Retina (tissue), 1 donor: ENCODE measurements at regions not wholly inside any gene's neighbourhood (a gene's known extent, or its start where the extent isn't known, plus 50 kb on each side); places are given as distances from the start of the nearest gene placed in this dataset.

Experiments
- DNase-seq: peaks from one replicate; pipeline ENCODE4 v3.0.0-alpha.2; 2016

DNA sequence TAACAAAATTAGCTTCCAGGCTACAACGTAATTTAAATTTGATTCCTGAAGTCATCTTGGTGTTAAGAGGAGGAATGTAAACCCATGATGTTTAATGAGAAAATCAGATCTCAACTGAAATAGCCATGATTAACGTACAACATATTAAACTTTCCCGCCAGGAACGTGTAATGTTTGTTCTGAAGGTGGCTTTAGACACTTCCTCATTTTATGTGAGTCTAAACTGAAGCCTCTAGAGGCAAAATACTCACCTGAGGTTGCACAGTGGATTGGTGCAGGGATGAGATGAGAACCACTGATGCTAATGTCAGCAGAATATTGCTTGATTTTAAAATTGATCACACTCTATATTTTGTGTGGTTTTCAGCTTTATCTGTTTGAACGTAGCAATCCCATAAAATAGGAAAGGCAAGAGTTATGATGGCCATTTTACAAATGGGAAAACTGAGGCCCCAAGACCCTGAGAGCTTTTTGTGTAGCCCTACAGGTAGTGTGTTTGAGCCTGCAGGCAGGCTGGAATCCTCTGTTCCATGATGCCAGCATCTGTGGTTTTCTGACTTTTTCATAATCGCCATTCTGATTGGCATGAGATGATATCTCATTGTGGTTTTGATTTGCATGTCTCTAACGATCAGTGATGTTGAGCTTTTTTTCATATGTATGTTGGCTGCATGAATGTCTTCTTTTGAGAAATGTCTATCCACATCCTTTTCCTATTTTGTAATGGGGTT, 243.7 kb upstream of the BMPER start:
- DNase-seq, result no peak

DNA sequence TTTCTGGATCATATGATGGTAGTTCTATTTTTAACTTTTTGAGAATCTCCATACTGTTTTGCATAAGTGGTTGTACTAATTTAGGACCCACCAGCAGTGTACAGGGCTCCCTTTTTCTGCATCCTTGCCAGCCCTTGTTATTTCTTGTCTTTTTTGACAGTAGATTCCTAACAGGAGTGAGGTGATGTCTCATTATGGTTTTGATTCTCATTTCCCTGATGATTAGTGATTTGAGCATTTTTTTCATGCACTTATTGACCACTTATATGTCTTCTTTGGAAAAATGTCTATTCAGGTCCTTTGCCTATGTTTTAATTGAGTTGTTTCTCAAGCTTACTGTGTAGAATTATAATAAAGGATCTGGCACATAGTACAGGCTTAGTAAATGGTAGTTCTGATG, 238.8 kb upstream of the BMPER start:
- DNase-seq, result no peak

DNA sequence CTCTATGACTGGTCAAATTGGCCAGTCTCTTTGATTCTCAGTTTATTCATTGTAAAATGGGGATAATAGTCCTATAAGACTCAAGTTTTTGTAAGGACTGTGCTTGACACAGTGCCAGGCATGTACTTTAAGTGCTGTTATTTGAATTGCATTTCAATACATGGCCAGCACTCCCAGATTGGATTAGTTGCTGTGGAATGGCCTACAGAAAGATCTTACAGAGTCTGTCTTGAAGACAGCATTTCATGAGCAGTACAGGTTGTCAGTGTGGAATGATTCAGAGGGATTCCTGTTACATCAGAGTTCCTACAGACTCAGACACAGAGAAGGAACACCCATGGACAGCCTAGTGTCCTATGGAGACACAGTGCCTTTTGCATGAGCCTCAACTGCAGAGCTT, 238.1 kb upstream of the BMPER start:
- DNase-seq, result no peak

DNA sequence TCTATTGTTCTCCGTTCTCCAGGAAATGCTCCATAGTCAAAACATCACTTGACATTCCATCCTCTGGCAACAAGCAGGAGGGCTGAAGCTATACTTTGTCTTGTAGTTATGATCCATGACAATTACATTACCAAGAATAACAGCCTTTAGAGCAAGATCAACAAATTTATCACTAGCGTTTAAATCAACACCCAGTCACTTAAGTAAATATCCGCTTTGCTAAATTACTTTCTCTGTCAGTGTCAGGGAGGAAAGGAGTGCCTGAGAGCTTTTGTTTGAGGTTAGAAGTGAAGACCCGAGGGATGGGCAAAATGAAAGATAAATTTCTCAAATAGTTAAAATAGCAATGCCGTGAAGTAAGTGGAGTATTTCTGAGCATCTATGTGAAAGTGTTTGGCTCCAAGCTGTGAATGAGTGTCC, 236.1 kb upstream of the BMPER start:
- no peak for DNase-seq

DNA sequence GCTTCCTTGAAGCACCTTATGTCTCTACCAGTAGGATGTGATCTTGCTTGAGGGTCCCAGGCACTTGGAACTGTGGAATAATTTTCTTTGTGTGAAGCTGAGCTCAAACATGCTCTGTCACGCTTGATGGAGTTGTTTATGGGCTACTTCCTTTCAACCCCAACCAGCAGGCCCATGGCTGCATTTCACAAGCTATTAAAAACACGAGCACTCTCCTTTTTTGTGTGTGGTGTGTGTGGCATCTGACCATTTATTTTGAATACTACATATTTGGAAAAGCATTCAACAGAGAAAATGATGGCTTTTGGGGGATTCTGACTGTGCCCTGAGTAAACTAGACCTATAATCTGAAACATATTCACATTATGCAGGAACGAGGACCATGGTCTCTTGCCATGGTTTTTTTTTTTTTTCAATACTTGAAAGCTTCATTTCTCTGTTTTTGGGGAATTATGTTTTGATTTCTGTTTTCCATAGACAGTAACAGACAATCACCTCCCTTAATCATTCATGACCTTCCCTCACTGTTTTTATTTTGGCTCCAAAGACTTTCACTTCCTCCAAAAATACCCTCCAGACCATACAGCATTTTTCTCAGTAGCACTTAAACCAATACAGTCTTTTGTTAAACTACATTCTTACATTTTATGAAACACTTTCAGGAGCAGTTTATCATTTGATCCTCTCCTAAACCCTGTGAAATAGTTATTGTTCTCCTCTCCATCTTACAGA, 233.6 kb upstream of the BMPER start:
- no peak for DNase-seq

DNA sequence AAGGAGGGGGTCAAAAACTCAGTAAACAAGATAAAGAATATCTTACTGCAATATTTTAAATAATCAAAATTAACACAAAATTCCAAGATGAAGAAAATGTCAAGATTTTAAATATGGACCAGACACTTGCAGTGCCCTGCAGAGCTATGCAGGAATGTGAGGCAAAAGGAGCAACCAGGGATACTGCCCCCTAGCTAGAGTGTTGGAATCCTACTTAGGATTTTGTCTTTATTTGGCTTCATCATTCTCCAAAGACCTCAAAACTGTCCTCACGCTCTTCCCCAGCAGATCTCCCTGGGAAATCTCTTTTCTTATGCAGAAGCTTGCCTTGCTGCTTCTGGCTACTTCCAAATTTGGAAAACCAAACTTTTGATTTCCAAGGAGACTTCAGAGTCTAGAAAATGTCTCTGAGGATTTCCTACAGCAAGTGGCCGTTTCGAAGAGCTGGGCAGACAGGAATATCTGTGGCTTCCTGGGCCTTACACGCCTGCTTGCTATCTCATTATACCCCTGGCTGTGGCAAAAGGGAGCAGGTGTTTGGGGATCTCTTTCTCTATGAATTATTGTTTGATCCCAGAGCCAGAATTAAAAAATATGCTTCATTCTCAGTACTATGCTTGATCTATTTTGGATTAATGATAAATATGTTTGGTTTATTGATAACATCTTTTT, 232.2 kb upstream of the BMPER start:
- DNase-seq, result no peak

DNA sequence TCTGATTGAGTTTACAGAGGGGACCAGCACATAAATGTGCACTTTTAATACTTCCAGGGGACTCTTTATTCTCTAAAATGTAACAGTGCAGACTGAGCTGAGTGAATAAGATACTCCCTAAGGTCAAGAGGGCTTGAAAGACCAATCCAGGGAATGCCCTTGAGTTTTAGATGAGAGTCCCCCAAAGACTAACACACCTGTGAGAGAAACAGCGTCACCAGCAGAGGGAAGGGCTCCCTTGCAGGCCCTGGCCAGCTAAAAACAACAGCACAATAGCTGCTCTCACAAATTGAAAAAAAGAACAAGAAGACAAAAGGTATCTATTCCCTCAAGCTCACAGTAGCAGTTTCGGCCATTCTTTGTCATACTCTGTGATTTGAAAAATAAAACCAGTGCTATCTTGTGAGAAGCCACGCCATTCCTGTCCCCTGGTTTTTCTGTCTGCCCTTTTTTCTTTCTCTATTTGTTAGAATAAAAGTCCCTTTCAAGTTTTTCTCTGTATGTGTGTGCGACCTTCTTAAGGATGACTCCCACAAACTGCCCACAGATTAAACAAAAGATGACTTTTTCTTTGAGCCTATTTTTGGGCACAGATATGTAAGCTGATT, 230.4 kb upstream of the BMPER start:
- DNase-seq, result no peak

DNA sequence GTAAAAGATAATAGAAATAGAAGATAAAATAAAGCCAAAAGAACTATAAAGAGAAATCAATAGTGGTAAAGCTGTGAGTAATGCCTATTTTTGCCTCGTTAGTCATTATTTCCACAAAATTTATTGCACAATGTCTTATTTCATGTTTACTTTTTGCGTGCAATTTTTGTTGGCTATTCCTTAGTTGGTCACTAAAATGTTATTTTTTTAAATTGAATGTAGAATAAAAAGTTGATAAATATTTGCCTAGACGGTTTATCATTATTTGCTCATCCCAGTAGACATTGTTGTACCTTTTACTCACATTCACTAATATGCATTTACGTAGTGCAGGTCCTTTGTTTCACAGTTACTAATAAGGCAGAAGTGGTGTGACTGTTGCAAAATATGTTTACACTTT, 227.8 kb upstream of the BMPER start:
- DNase-seq, result no peak

DNA sequence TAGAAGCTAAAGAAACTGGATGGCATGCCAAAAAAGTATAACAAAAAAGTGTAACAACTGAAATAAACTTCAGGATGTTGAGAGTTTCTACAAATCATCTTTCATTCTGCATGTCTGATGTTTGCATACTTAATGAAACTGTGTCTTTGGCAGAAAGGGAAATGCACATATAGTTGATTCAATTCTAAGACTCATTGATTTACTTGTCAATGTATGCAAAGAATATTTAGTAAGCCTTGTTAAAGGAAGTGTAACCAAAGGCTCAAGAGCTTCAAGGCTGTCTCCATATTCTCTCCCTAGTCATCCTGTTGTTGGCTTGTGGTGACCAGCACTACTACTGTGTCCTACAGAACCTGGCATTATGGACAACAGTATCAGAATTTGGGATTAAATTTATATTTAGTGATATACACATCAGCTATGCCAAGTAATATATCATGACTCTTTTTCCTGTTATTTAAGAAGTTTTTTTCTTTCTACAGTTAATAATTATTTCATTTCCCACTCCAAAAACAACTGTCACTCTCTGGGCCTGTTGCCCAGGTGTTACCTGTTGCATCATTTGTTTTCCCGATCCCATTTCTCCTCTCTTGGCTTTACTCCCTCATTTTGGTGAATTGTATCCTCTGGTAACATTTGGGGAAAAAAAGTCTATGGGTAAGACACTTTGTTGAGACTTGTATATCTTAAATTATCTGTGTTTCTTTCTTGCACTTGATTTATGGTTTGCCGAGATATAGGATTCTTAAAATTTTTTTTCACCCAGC, 226.6 kb upstream of the BMPER start:
- DNase-seq, result no peak

DNA sequence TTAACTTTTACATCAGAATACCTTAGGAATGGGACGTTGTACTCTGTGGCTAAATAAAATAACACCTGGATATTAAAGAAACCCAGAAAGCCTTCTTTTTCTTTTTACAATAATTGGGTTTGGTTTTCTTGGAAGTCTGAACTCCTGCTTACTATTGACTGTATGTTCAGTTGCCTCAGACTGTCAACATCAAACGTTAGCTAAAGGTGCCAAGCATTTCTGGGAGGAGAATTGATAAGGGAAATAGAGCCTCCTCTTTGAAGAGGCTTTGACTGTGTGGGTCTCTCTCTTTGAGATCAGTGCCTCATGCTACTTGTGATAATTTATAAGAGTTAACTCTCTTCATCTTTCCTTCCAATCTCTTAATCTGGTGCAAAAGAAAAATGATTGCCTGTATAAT, 224.7 kb upstream of the BMPER start:
- no peak for DNase-seq

DNA sequence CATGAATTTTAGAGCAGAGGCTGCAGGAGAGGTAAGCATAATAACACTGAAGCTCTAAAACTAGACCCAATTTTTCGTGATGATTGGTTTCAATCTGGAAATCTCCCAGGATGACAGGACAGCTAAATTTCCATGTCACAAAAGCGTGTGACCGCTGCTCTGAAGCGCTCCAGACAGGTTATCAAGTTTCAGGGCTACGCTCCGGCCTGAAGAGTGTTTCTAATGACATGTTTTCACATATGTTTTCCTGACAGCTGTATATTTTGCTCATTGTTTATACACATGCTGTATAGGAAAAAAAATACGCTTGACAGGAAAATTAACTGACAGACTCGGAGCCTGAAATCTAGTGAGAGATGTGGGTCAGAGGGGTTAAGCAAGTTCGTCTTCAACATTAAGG, 219.8 kb upstream of the BMPER start:
- no peak for DNase-seq

DNA sequence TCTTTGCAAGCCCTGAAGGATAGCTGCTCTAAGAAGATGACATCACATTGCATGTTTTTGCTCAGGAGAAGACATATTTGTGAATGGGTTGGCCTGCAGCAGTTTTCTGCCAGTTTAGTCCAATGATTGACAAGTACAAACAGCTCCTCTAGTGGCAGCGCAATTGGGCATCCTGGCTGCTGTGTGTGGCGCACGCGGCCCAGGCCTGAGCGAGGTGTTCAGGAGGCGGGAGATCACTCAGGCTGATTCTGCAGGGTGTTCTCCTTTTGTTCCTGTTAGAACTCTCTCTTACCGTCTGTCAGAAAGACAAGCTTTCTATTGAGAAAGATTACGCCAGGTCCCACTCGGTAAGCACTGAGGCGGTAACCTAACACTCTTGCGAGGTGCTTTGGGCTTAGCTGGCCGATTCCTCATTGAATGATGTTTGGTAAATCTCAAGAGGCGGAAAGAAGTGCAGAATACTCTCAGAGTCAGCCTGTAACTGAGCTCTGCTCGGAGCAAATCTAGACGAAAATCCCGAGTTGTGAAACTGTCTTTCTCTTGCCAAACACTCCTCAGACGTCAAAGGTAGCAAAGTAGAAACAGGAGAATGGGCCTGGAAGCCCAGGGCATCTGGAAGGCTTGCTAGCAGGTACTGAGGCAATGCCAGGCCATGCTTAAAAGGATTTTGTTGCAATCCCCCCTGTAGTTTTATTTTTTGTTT, 219.2 kb upstream of the BMPER start:
- no peak for DNase-seq

DNA sequence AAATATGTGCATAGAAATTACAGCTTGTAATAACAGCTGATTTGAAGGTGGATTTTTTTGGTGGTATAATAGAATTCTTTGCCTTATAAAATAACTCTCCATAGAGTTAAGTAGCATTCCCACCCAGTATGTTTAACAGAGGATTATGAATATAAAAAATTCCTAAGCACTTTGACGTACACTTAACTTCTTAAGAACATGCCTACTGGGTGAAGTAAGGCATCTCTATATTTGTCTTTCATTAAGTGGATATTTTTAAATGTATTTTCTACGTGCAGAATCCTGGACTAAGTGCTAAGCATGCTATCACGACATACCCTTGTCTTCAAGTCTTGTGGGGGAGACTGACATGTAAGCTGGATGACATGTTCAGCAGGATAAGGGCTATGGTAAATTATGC, 217.7 kb upstream of the BMPER start:
- no peak for DNase-seq

DNA sequence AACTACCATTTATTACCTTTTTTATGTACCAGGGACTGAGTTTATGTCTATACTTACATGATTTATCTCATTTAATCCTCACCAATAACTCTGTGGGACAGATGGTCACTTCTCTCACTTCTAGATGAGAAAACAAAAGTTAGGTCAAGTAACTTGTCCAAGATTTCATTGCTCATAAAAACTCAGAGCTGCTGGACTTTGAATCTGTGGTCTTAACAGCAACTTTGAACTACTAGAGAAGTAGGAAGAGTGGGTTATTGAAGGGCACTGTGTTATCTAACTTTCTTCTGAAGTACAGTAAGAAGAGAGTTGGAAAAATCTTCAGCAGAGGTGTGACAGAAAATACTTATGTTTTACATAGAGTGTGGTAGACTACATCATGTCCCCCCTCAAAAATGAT, 214.2 kb upstream of the BMPER start:
- DNase-seq, result no peak

DNA sequence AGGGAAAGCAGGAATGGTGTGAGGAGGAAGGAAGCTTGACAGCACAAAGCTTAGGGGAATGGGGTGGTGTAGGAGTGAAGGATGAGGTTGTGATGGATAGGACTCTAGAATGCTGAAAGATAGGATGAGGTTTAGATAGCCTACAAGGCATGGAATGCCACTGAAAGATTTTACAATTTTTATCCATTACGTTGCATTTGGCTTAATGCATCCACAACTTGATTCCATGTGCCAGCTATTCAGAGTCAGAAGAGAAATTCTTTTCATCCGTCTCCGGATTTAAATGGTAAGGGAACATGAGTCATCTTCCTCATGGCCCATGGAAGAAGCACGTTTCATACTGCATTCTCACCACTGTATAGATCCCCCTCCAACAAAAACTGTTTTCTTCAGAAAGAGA, 212.4 kb upstream of the BMPER start:
- DNase-seq, result no peak

DNA sequence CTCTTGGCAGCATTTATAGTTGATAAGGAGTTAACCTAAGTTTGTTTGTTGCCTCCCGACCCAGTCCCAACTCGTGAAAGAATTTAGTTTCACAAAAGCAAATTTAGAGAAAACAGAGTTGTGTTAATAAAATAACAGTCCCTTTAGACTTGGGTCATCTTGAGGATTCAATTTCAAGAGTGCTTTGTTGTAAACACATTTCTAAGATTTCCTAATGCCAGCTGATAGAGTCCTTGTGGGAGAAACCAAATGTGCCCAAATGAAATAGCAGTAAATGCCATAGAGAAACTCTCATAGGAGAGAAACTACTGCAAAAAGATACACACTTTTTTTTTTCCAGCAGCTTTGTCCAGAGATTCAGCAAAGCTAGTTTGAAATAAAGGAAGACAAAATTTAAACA, 211.3 kb upstream of the BMPER start:
- no peak for DNase-seq

DNA sequence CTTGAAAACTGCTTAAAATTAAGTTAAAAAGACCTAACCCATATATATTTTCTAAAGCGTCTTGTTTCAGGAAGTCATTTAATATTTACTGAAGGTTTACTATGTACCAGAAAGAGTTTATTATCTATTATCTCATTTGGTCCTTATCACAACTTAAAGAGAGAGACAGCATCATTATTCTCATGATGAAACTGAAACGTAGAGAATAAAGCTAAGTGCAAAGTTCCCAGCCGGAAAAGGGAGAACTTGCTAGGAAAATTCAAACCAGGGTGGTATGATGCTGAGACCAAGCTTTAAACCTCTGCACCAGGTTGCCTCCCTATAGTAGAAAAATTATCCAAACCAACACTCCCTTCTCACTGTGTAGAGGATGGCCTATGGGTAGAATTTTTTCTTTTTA, 207.7 kb upstream of the BMPER start:
- no peak for DNase-seq

DNA sequence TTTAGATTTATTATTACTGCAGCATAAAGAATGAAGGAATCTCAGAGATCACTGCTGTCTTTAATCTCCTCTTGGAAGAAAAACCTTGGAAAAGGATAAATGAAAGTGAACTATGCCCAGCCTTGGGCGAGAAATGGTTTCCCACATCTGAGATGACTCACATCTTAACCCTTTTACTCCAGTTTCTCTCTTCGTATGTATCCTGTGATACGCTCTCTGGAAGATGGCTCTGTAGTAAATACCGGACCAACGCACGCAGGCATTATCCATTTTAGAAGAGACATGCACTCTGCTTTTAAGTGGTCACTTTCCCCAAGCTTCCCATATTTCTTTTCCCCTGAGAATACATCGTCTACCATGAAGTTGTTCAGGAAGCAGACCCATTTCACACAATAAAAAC, 207.3 kb upstream of the BMPER start:
- no peak for DNase-seq

DNA sequence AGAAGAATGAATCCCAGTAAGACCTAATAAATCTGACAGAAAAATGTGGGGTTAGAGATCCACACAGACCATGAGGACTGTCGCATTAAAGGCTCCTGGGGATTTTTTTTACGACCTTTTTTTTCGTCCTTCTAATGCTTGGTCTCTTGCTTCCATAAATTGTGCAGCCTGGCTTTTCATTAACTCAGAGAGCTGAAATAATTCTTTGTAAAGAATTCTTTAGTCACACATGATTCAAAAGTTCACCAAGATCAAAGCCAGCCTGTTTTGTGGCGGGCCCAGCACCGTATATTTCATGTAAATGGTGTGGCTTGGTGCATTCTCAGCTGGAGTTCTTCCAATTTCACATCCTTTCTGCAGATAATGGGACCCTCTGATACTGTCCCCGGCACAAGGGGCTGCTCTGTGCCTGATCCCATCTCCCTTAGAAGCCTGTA, 206.6 kb upstream of the BMPER start:
- peak; percentile 22 for DNase-seq

DNA sequence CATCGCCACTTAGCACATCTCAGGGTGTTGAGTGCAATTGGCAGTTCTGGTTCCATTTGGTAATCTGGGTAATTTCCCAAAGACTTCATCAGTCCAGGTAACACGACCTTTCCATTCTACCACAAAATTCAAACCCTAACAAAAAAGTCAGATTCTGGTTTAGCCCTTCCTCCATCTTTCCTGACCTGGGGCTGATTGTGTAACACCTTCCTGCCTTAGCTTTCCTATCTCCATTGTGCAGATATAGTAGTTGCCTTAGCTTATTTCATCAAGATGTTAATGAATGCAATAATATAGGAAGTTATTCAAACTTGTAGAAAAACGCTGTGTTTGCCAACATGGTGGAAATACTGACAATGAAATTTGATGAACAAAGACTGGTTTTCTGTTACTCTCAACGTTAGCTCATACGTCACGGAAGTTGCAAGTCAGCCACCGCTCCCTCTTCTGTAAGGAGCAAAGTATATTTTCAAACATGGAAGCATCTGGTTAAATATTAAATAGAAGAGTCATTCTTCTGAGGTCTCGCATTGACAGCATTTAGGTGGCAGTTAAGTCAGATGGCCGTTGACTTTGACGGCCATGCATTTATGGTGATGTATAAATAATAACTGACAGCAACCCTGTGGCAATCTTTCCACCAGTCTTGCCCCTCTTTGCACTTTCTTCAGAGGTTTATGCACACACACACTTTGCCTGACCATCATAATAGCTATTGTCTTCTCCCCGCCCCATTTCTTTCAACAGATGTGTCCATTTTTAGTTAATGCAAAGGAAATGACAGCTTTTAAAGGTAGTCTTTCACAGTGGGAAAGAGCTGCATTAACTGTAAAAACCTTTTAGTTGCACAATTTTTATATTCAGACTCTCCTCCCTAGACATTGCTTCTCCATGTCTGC, 205.1 kb upstream of the BMPER start:
- no peak for DNase-seq

DNA sequence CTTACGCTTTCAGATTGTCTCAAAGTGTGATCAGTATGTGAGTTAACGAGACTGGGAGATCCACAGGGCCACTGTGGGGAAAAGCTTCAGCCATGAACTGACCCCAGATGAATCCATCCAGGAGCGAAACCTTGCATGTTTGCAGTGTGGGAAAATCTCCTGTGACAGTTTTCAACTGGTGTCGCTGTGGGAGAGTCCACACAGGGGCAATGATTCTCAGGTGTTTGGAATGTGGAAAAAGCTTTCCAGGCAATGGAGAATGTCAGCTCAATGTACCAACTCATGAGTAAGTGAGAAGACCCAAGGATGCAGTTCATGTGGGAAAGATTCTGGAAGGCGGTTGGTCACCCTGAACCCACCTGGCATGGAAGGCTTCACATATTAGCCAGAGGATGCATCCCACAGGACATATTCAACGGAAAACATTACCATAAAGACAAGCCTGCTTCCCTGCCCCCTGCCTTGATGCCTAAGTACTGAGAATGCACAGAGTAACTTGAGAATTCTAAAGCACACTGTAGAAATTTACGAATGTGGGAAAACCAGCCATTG, 204.1 kb upstream of the BMPER start:
- DNase-seq, result no peak
